HepG2 (cell line): ENCODE measurements at regions not wholly inside any gene's neighbourhood (a gene's known extent, or its start where the extent isn't known, plus 50 kb on each side); places are given as distances from the start of the nearest gene placed in this dataset.

Source experiments
- ATAC-seq: fragments of 200-7000 bp; cut with Tn5 transposase; 3 replicates; pipeline ENCODE4 v1.9.1; 2020; ENCODE audit warnings: mild to moderate bottlenecking, moderate library complexity
- BruUV-seq: library from RNA; stranded (reverse); fragments of 400-500 nt; replicated peaks from 2 replicates; lab custom pipeline; 2021; lab: Mats Ljungman, UMichigan
- CTCF ChIA-PET: fragments of 300-600 bp; formaldehyde crosslinking; extraction: SDS; loops from one replicate; lab custom pipeline; 2021; ENCODE audit warnings: low total read pairs, inconsistent platforms, low intra/inter-chr PET ratio; lab: Yijun Ruan, JAX
- POLR2A ChIA-PET: fragments of 350-600 bp; sonication (Branson Sonifier 250); formaldehyde crosslinking; loops from one replicate; lab custom pipeline; 2020; ENCODE audit warnings: antibody characterized with exemption, inconsistent platforms; lab: Yijun Ruan, JAX
- DNase-seq: peaks from one replicate; pipeline ENCODE4 v3.0.0-alpha.2; 2015; ENCODE audit warnings: low spot score
- FAIRE-seq: peaks from 3 replicates; lab custom pipeline; 2011; peaks lifted over from hg19 to GRCh38; lab: Jason Lieb, UNC
- H2AFZ ChIP-seq: one replicate; pipeline ENCODE4 v1.6.1; 2011; ENCODE audit warnings: low read length, inconsistent platforms
- H3K27ac ChIP-seq: fragments of 300-600 bp; 3 replicates; pipeline ENCODE4 v1.8.0; 2011; ENCODE audit warnings: mixed run types, mild to moderate bottlenecking, mixed read lengths, low read length, inconsistent platforms; ENCODE audit not compliant: insufficient read depth; ENCODE audit errors: extremely low read length
- H3K27me3 ChIP-seq, 2 experiments: fragments of 200-600 bp in 1 of 2; 2 replicates in 1 of 2; 3 replicates in 1 of 2; pipeline versions ENCODE4 v1.6.0 to v1.8.0; 2011; ENCODE audit warnings: low read length in 2 of 2, mild to moderate bottlenecking in 2 of 2, moderate library complexity in 2 of 2, inconsistent platforms in 1 of 2; ENCODE audit not compliant: insufficient read depth in 2 of 2, control insufficient read depth in 1 of 2
- H3K36me3 ChIP-seq, 2 experiments: fragments of 200-600 bp in 1 of 2; replicated peaks in 1 of 2; 2 replicates in 1 of 2; 3 replicates in 1 of 2; pipeline versions ENCODE4 v1.5.1 to v1.8.0; 2011; ENCODE audit warnings: low read length in 2 of 2, inconsistent platforms in 1 of 2; ENCODE audit not compliant: insufficient read depth in 2 of 2, control insufficient read depth in 1 of 2
- H3K4me1 ChIP-seq: 2 replicates; pipeline ENCODE4 v1.5.1; 2012; ENCODE audit warnings: low read length, inconsistent platforms; ENCODE audit not compliant: insufficient read depth
- H3K4me2 ChIP-seq: 2 replicates; pipeline ENCODE4 v1.6.0; 2011; ENCODE audit warnings: low read depth, low read length, inconsistent platforms
- H3K4me3 ChIP-seq, 3 experiments: fragments of 200-600 bp in 1 of 3; sonication (generic), shearing (Covaris generic) in 1 of 3; replicated peaks in 1 of 3; 2 replicates each; pipeline ENCODE4 v1.5.1; 2011 to 2016; ENCODE audit warnings: low read length in 3 of 3, inconsistent platforms in 2 of 3, low read depth in 2 of 3, mild to moderate bottlenecking in 2 of 3, control low read depth in 1 of 3, mixed read lengths in 1 of 3; ENCODE audit not compliant: insufficient read depth in 1 of 3
- H3K79me2 ChIP-seq: one replicate; pipeline ENCODE4 v1.6.1; 2011; ENCODE audit warnings: low read length, inconsistent platforms; ENCODE audit not compliant: insufficient read depth
- H3K9ac ChIP-seq: 2 replicates; pipeline ENCODE4 v1.6.0; 2011; ENCODE audit warnings: mild to moderate bottlenecking, low read depth, low read length, inconsistent platforms; ENCODE audit not compliant: insufficient read depth
- H3K9me3 ChIP-seq: 2 replicates; pipeline ENCODE4 v1.5.1; 2012; ENCODE audit warnings: mild to moderate bottlenecking, low read length
- H4K20me1 ChIP-seq: 2 replicates; pipeline ENCODE4 v1.6.0; 2011; ENCODE audit warnings: inconsistent platforms, mild to moderate bottlenecking, low read length, moderate library complexity; ENCODE audit not compliant: insufficient read depth
- BHLHE40 ChIP-seq: IDR thresholded peaks from 2 replicates; pipeline ENCODE4 v1.6.1; 2011; ENCODE audit warnings: low read length, improper control_type of control experiment
- ELF1 ChIP-seq: sonication (generic); formaldehyde crosslinking; IDR thresholded peaks from 2 replicates; pipeline ENCODE4 v1.4.0; 2020; ENCODE audit warnings: missing genetic modification reagents
- HNRNPH1 ChIP-seq: fragments of 200-400 bp; formaldehyde crosslinking; optimal IDR thresholded peaks from 2 replicates; pipeline ENCODE3; 2017; ENCODE audit warnings: mild to moderate bottlenecking, low read depth, low read length
- JUNB ChIP-seq: sonication (generic); formaldehyde crosslinking; IDR thresholded peaks from 2 replicates; pipeline ENCODE4 v1.8.0; 2022; ENCODE audit warnings: missing genetic modification reagents, mild to moderate bottlenecking, borderline replicate concordance
- LCORL ChIP-seq, 2 experiments: fragments of 450-650 bp in 1 of 2; sonication (generic) in 1 of 2; formaldehyde crosslinking in 1 of 2; IDR thresholded peaks; 2 replicates each; pipeline versions ENCODE4 v1.5.0 to v1.6.1; 2017 to 2020; ENCODE audit warnings: antibody characterized with exemption in 1 of 2, missing genetic modification reagents in 1 of 2
- MAX ChIP-seq: IDR thresholded peaks from 2 replicates; pipeline ENCODE4 v1.6.1; 2012; ENCODE audit warnings: inconsistent platforms
- MTA3 ChIP-seq: sonication (generic); formaldehyde crosslinking; IDR thresholded peaks from 2 replicates; pipeline ENCODE4 v1.4.0; 2020; ENCODE audit warnings: missing genetic modification reagents
- MXD4 ChIP-seq: IDR thresholded peaks from 2 replicates; pipeline ENCODE4 v1.6.1; 2016; ENCODE audit warnings: mild to moderate bottlenecking, missing biosample characterization, missing genetic modification reagents
- NFE2L2 ChIP-seq: fragments of 150-350 bp; IDR thresholded peaks from 2 replicates; pipeline ENCODE4 v1.6.1; 2014; ENCODE audit warnings: low read length
- PAX8 ChIP-seq: sonication (generic); formaldehyde crosslinking; IDR thresholded peaks from 2 replicates; pipeline ENCODE4 v1.8.0; 2022; ENCODE audit warnings: mild to moderate bottlenecking, missing genetic modification reagents, borderline replicate concordance
- PPARG ChIP-seq: conservative IDR thresholded peaks from 2 replicates; pipeline ENCODE4 v1.6.1; 2016; ENCODE audit warnings: missing biosample characterization, missing genetic modification reagents
- RBAK ChIP-seq: sonication (generic); formaldehyde crosslinking; IDR thresholded peaks from 2 replicates; pipeline ENCODE4 v1.5.1; 2020; ENCODE audit warnings: mild to moderate bottlenecking, missing genetic modification reagents
- RFX5 ChIP-seq: IDR thresholded peaks from 2 replicates; pipeline ENCODE4 v1.6.1; 2011; ENCODE audit warnings: low read depth, low read length, improper control_type of control experiment
- RNF2 ChIP-seq: fragments of 450-650 bp; conservative IDR thresholded peaks from 2 replicates; pipeline ENCODE4 v1.6.1; 2016; ENCODE audit warnings: low read depth
- SNAI1 ChIP-seq: sonication (generic); formaldehyde crosslinking; IDR thresholded peaks from 2 replicates; pipeline ENCODE4 v1.5.0; 2020; ENCODE audit warnings: mild to moderate bottlenecking, missing genetic modification reagents, borderline replicate concordance
- SRSF4 ChIP-seq: fragments of 200-400 bp; formaldehyde crosslinking; IDR thresholded peaks from one replicate; pipeline ENCODE4 v1.6.1; 2018; ENCODE audit warnings: mild to moderate bottlenecking, low read depth, low read length, moderate library complexity; ENCODE audit not compliant: poor library complexity, severe bottlenecking
- SYNCRIP ChIP-seq: fragments of 200-400 bp; formaldehyde crosslinking; IDR thresholded peaks from 2 replicates; pipeline ENCODE4 v1.6.1; 2018; ENCODE audit warnings: mild to moderate bottlenecking, low read depth, low read length; ENCODE audit not compliant: insufficient read depth
- ZBTB21 ChIP-seq: sonication (generic); formaldehyde crosslinking; IDR thresholded peaks from 2 replicates; pipeline ENCODE4 v1.4.0; 2020; ENCODE audit warnings: missing genetic modification reagents
- ZNF101 ChIP-seq: sonication (generic); formaldehyde crosslinking; IDR thresholded peaks from 2 replicates; pipeline ENCODE4 v1.4.0; 2020; ENCODE audit warnings: mild to moderate bottlenecking, low read depth, missing genetic modification reagents, borderline replicate concordance
- ZNF644 ChIP-seq: IDR thresholded peaks from 2 replicates; pipeline ENCODE4 v1.6.1; 2016; ENCODE audit warnings: low read depth
- ZNF777 ChIP-seq: sonication (generic); formaldehyde crosslinking; IDR thresholded peaks from 2 replicates; pipeline ENCODE4 v1.4.0; 2020; ENCODE audit warnings: missing genetic modification reagents
- ZSCAN31 ChIP-seq: sonication (generic); formaldehyde crosslinking; IDR thresholded peaks from 2 replicates; pipeline ENCODE4 v1.5.0; 2020; ENCODE audit warnings: low read depth, mild to moderate bottlenecking, missing genetic modification reagents
- WGBS: methylation state at CpG from one replicate; pipeline ENCODE4 v1.1.6; 2017; ENCODE audit warnings: low lambda C conversion rate; 5-methylcytosine and 5-hydroxymethylcytosine counted together
- in situ Hi-C: cut with HindIII; loops from 2 replicates; pipeline ENCODE4 v1.10.0; 2017; ENCODE audit warnings: low pct_unique_long_range_greater_than_20kb; ENCODE audit not compliant: extremely low pct_ligation_motif_present
- intact Hi-C: fragments of 100-400 bp; cut with micrococcal nuclease; formaldehyde crosslinking; loops from one replicate; pipeline ENCODE4 v1.10.0; 2022; ENCODE audit not compliant: unreplicated experiment
- TF ChIP-seq, protein P1 (sequence below): sonication (generic); formaldehyde crosslinking; IDR thresholded peaks from 2 replicates; pipeline ENCODE4 v1.8.0; 2022; ENCODE audit warnings: mild to moderate bottlenecking, missing genetic modification reagents, moderate library complexity

- Histone ChIP-seq H3K9ac (no peak overlapping the region), H3K4me2 (no peak overlapping the region), H4K20me1 (no peaks in the 10 kb centered on the region), H2AFZ (no peak overlapping the region), H3K27me3 (no peaks in the 10 kb centered on the region; a peak in 2 of 5 replicates), H3K9me3 (no peaks in the 10 kb centered on the region), H3K27ac (no peak overlapping the region), H3K4me1 (no peaks in the 10 kb centered on the region), H3K4me3 (no peak overlapping the region), H3K36me3 (no peaks in the 10 kb centered on the region), H3K79me2 (no peaks in the 10 kb centered on the region)
- CTCF ChIA-PET, result no interaction called here
- TF ChIP-seq SYNCRIP (no peak), MXD4 (no peak), RBAK (no peak), ZSCAN31 (CRISPR knock-in tag) (no peak), BHLHE40 (no peak), PAX8 (CRISPR knock-in tag) (no peak)
- no TSS peak for BruUV-seq
- POLR2A ChIA-PET, result no interaction called here
- intact Hi-C loops, result no loop called here
- in situ Hi-C loops, result no loop called here
- no peak for FAIRE-seq
- DNase-seq, result no peak
- no peak for ATAC-seq
- WGBS, result 23% methylated on average over 3 of the region's 3 CpGs
Measured at GRCh38 chr7:50854831-50855230, 72.1 kb upstream of the GRB10 start.

GRCh38 chr7:50854247-50854646, 71.6 kb upstream of the GRB10 start:
- H3K9me3 ChIP-seq, result no peaks in the 10 kb centered on the region
- no TSS peak for BruUV-seq
- no peak overlapping the region for H3K27ac ChIP-seq
- no peaks in the 10 kb centered on the region; a peak in 2 of 5 replicates for H3K27me3 ChIP-seq
- CTCF ChIA-PET, result no interaction called here
- H2AFZ ChIP-seq, result no peak overlapping the region
- no peak overlapping the region for H3K4me2 ChIP-seq
- FAIRE-seq (no peak), ATAC-seq (no peak), DNase-seq (no peak)
- H3K4me1 ChIP-seq, result no peaks in the 10 kb centered on the region
- in situ Hi-C loops (no loop called here), intact Hi-C loops (no loop called here)
- H3K79me2 ChIP-seq, result no peaks in the 10 kb centered on the region
- POLR2A ChIA-PET, result no interaction called here
- WGBS, result 89% methylated on average over 2 of the region's 6 CpGs
- no peaks in the 10 kb centered on the region for H4K20me1 ChIP-seq
- no peaks in the 10 kb centered on the region for H3K36me3 ChIP-seq
- no peak overlapping the region for H3K4me3 ChIP-seq
- H3K9ac ChIP-seq, result no peak overlapping the region
- TF ChIP-seq LCORL (IDR thresholded peaks at IDR 0.05), result no peak
- no peak for TF ChIP-seq LCORL (CRISPR knock-in tag; IDR thresholded peaks at IDR 0.05)
- TF ChIP-seq ELF1 (CRISPR knock-in tag), result no peak
- TF ChIP-seq HNRNPH1, result no peak
- TF ChIP-seq MAX, result no peak
- TF ChIP-seq ZNF644, result no peak
- TF ChIP-seq, protein P1, sequence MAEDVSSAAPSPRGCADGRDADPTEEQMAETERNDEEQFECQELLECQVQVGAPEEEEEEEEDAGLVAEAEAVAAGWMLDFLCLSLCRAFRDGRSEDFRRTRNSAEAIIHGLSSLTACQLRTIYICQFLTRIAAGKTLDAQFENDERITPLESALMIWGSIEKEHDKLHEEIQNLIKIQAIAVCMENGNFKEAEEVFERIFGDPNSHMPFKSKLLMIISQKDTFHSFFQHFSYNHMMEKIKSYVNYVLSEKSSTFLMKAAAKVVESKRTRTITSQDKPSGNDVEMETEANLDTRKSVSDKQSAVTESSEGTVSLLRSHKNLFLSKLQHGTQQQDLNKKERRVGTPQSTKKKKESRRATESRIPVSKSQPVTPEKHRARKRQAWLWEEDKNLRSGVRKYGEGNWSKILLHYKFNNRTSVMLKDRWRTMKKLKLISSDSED (CRISPR knock-in tag), result no peak
- TF ChIP-seq JUNB, result no peak
- no peak for TF ChIP-seq RNF2
- TF ChIP-seq RFX5, result no peak
- no peak for TF ChIP-seq ZNF101
- TF ChIP-seq ZNF777 (CRISPR knock-in tag), result no peak
- no peak for TF ChIP-seq NFE2L2
- TF ChIP-seq PPARG (CRISPR knock-in tag), result no peak
- TF ChIP-seq MTA3 (CRISPR knock-in tag), result no peak
- TF ChIP-seq SRSF4, result no peak
- TF ChIP-seq ZBTB21 (CRISPR knock-in tag), result no peak
- no peak for TF ChIP-seq SNAI1 (CRISPR knock-in tag)
